Rectal smooth muscle tissue (tissue), 1 donor: ENCODE measurements at regions not wholly inside any gene's neighbourhood (a gene's known extent, or its start where the extent isn't known, plus 50 kb on each side); places are given as distances from the start of the nearest gene placed in this dataset.
A peak's percentile ranks its signal among the peaks of the same experiment; 100 is the strongest.

ENCODE experiments used
- H3K27ac ChIP-seq: one replicate; pipeline ENCODE4 v1.7.0; 2013; ENCODE audit warnings: low read depth, low read length, inconsistent platforms
- H3K27me3 ChIP-seq: one replicate; pipeline ENCODE4 v1.7.0; 2013; ENCODE audit warnings: low read length; ENCODE audit not compliant: control insufficient read depth, insufficient read depth
- H3K36me3 ChIP-seq: one replicate; pipeline ENCODE4 v1.7.0; 2013; ENCODE audit warnings: low read length; ENCODE audit not compliant: control insufficient read depth, insufficient read depth
- H3K4me1 ChIP-seq: one replicate; pipeline ENCODE4 v1.7.0; 2013; ENCODE audit warnings: low read length; ENCODE audit not compliant: control insufficient read depth, insufficient read depth
- H3K4me3 ChIP-seq: one replicate; pipeline ENCODE4 v1.7.0; 2013; ENCODE audit warnings: low read length
- H3K9ac ChIP-seq: one replicate; pipeline ENCODE4 v1.7.0; 2013; ENCODE audit warnings: low read length

GRCh38 chr20:36094497-36094896 lies 60.0 kb upstream of the EPB41L1 start:
- peaks cover 5% of the 10 kb centered on the region for H3K4me1 ChIP-seq

GRCh38 chr20:36096435-36096834 lies 58.1 kb upstream of the EPB41L1 start:
- Histone ChIP-seq H3K36me3 (no peaks in the 10 kb centered on the region), H3K27me3 (no peaks in the 10 kb centered on the region), H3K9ac (no peak overlapping the region), H3K4me1 (peaks cover 5% of the 10 kb centered on the region), H3K27ac (peak overlapping the region; percentile 14), H3K4me3 (peak overlapping the region; percentile 2)

More at GRCh38 chr20:36094497-36094896, 60.0 kb upstream of the EPB41L1 start:
- no peaks in the 10 kb centered on the region for H3K27me3 ChIP-seq
- no peaks in the 10 kb centered on the region for H3K36me3 ChIP-seq
- H3K9ac ChIP-seq: no peak overlapping the region
- H3K27ac ChIP-seq: no peak overlapping the region
- peak overlapping the region; percentile 93 for H3K4me3 ChIP-seq

- no peaks in the 10 kb centered on the region for H3K27me3 ChIP-seq
- H3K36me3 ChIP-seq: no peaks in the 10 kb centered on the region
- H3K4me3 ChIP-seq: no peak overlapping the region
- no peak overlapping the region for H3K9ac ChIP-seq
- peaks cover 3% of the 10 kb centered on the region for H3K4me1 ChIP-seq
- no peak overlapping the region for H3K27ac ChIP-seq
Measured at GRCh38 chr20:36097337-36098151, 57.0 kb upstream of the EPB41L1 start.

- H3K27ac ChIP-seq: no peak overlapping the region
- no peaks in the 10 kb centered on the region for H3K4me1 ChIP-seq
- H3K9ac ChIP-seq: no peak overlapping the region
Measured at GRCh38 chr20:36098364-36098763, 56.2 kb upstream of the EPB41L1 start.

GRCh38 chr20:36099106-36099505 lies 55.4 kb upstream of the EPB41L1 start:
- Histone ChIP-seq H3K27me3 (no peaks in the 10 kb centered on the region), H3K9ac (no peak overlapping the region), H3K4me3 (no peak overlapping the region), H3K36me3 (no peaks in the 10 kb centered on the region), H3K27ac (no peak overlapping the region), H3K4me1 (no peaks in the 10 kb centered on the region)

More at GRCh38 chr20:36098364-36098763, 56.2 kb upstream of the EPB41L1 start:
- Histone ChIP-seq H3K27me3 (no peaks in the 10 kb centered on the region), H3K4me3 (no peak overlapping the region), H3K36me3 (no peaks in the 10 kb centered on the region)

GRCh38 chr20:36101192-36101591 lies 53.3 kb upstream of the EPB41L1 start:
- H3K27ac ChIP-seq: no peak overlapping the region
- H3K9ac ChIP-seq: no peak overlapping the region
- no peaks in the 10 kb centered on the region for H3K27me3 ChIP-seq
- H3K4me1 ChIP-seq: no peaks in the 10 kb centered on the region
- no peak overlapping the region for H3K4me3 ChIP-seq
- H3K36me3 ChIP-seq: no peaks in the 10 kb centered on the region

GRCh38 chr20:36102306-36102705 lies 52.2 kb upstream of the EPB41L1 start:
- Histone ChIP-seq H3K27me3 (no peaks in the 10 kb centered on the region), H3K4me3 (no peak overlapping the region), H3K9ac (no peak overlapping the region), H3K4me1 (no peaks in the 10 kb centered on the region), H3K27ac (no peak overlapping the region), H3K36me3 (no peaks in the 10 kb centered on the region)

- no peak overlapping the region for H3K4me3 ChIP-seq
- H3K36me3 ChIP-seq: no peaks in the 10 kb centered on the region
- no peak overlapping the region for H3K27ac ChIP-seq
- H3K9ac ChIP-seq: peak overlapping the region; percentile 2
- no peaks in the 10 kb centered on the region for H3K27me3 ChIP-seq
- H3K4me1 ChIP-seq: no peaks in the 10 kb centered on the region
Measured at GRCh38 chr20:36102809-36103596, 51.5 kb upstream of the EPB41L1 start.

GRCh38 chr20:36104244-36104643 lies 50.3 kb upstream of the EPB41L1 start:
- Histone ChIP-seq H3K4me1 (no peaks in the 10 kb centered on the region), H3K36me3 (no peaks in the 10 kb centered on the region), H3K4me3 (no peak overlapping the region), H3K27ac (no peak overlapping the region), H3K9ac (no peak overlapping the region), H3K27me3 (no peaks in the 10 kb centered on the region)
